Lower lobe of right lung (tissue), 2 donors: ENCODE measurements at regions not wholly inside any gene's neighbourhood (a gene's known extent, or its start where the extent isn't known, plus 50 kb on each side); places are given as distances from the start of the nearest gene placed in this dataset.
"Not testable (repeated sequence)": the region's sequence is repeated elsewhere in the genome, so short reads cannot be mapped to it uniquely, and the experiment has no call there.

Experiments used
- ATAC-seq, 2 donors: fragments of 200-7000 bp; cut with Tn5 transposase; one replicate each; pipeline ENCODE4 v1.9.1; 2020 to 2022; ENCODE audit warnings: mild to moderate bottlenecking in 2 of 2, moderate library complexity in 2 of 2
- DNase-seq: peaks from one replicate; pipeline ENCODE4 v3.0.0-alpha.2; 2020
- H3K27ac ChIP-seq: fragments of 200-600 bp; one replicate; pipeline ENCODE4 v1.8.0; 2022
- H3K27me3 ChIP-seq: fragments of 200-600 bp; one replicate; pipeline ENCODE4 v1.8.0; 2022; ENCODE audit warnings: low read depth
- H3K36me3 ChIP-seq: fragments of 200-600 bp; one replicate; pipeline ENCODE4 v1.8.0; 2022; ENCODE audit warnings: mild to moderate bottlenecking
- H3K4me1 ChIP-seq: fragments of 200-600 bp; one replicate; pipeline ENCODE4 v1.8.0; 2022
- H3K4me3 ChIP-seq: fragments of 200-600 bp; one replicate; pipeline ENCODE4 v1.8.0; 2022; ENCODE audit warnings: mild to moderate bottlenecking
- H3K9me3 ChIP-seq: fragments of 200-600 bp; one replicate; pipeline ENCODE4 v1.8.0; 2022
- CTCF ChIP-seq: fragments of 200-600 bp; IDR thresholded peaks from one replicate; pipeline ENCODE4 v1.8.0; 2022; ENCODE audit warnings: antibody characterized with exemption, mild to moderate bottlenecking
- intact Hi-C: fragments of 100-400 bp; cut with DNase I; formaldehyde crosslinking; loops from one replicate; pipeline ENCODE4 v1.11.0; 2022
- donor health status: DM: no; HTN: yes; CAD: no; lungs with severe emphysema.

- Histone ChIP-seq H3K27me3 (no peaks in the 10 kb centered on the region), H3K36me3 (no peaks in the 10 kb centered on the region), H3K9me3 (no peaks in the 10 kb centered on the region), H3K4me1 (no peaks in the 10 kb centered on the region), H3K4me3 (no peak overlapping the region), H3K27ac (no peak overlapping the region)
- no peak for DNase-seq
- intact Hi-C loops, result no loop called here
- peak in 1 of 2 donors; percentile 18 for ATAC-seq
- peak; percentile 57 for TF ChIP-seq CTCF
Observed at GRCh38 chr5:7261049-7261448, 134.9 kb upstream of the ADCY2 start.

GRCh38 chr5:7261900-7262299 lies 134.0 kb upstream of the ADCY2 start:
- DNase-seq (no peak), ATAC-seq (no peak)
- intact Hi-C loops, result no loop called here
- H3K36me3 ChIP-seq, result no peaks in the 10 kb centered on the region
- no peak overlapping the region for H3K27ac ChIP-seq
- H3K4me3 ChIP-seq, result no peak overlapping the region
- no peaks in the 10 kb centered on the region for H3K27me3 ChIP-seq
- H3K4me1 ChIP-seq, result no peaks in the 10 kb centered on the region
- TF ChIP-seq CTCF, result no peak
- no peaks in the 10 kb centered on the region for H3K9me3 ChIP-seq

GRCh38 chr5:7263398-7264015 lies 132.4 kb upstream of the ADCY2 start:
- H3K27ac ChIP-seq, H3K4me1 ChIP-seq, DNase-seq, H3K4me3 ChIP-seq, H3K9me3 ChIP-seq, H3K27me3 ChIP-seq, ATAC-seq, intact Hi-C loops, H3K36me3 ChIP-seq: not testable (repeated sequence)

GRCh38 chr5:7265776-7266175 lies 130.2 kb upstream of the ADCY2 start:
- H3K4me1 ChIP-seq, H3K9me3 ChIP-seq, DNase-seq, H3K4me3 ChIP-seq, intact Hi-C loops, H3K27me3 ChIP-seq, ATAC-seq, H3K27ac ChIP-seq, H3K36me3 ChIP-seq: not testable (repeated sequence)

- intact Hi-C loops, DNase-seq, H3K4me1 ChIP-seq: not testable (repeated sequence)
Observed at GRCh38 chr5:7268722-7269121, 127.2 kb upstream of the ADCY2 start.

GRCh38 chr5:7269591-7270274 lies 126.2 kb upstream of the ADCY2 start:
- no peak for ATAC-seq
- intact Hi-C loops, result no loop called here
- no peaks in the 10 kb centered on the region for H3K27me3 ChIP-seq

More at GRCh38 chr5:7268722-7269121, 127.2 kb upstream of the ADCY2 start:
- not testable (repeated sequence) for H3K27ac ChIP-seq, H3K27me3 ChIP-seq, ATAC-seq, H3K4me3 ChIP-seq, H3K36me3 ChIP-seq, H3K9me3 ChIP-seq

More at GRCh38 chr5:7269591-7270274, 126.2 kb upstream of the ADCY2 start:
- Histone ChIP-seq H3K27ac (no peak overlapping the region), H3K4me3 (no peak overlapping the region), H3K36me3 (no peaks in the 10 kb centered on the region), H3K9me3 (no peaks in the 10 kb centered on the region), H3K4me1 (no peaks in the 10 kb centered on the region)
- no peak for DNase-seq
- TF ChIP-seq CTCF, result no peak
